Ascending aorta (tissue), 2 donors: ENCODE measurements at regions not wholly inside any gene's neighbourhood (a gene's known extent, or its start where the extent isn't known, plus 50 kb on each side); places are given as distances from the start of the nearest gene placed in this dataset.

Source experiments
- DNase-seq, 2 donors: peaks; one replicate each; pipeline ENCODE4 v3.0.0-alpha.2; 2019; ENCODE audit warnings: low spot score in 2 of 2
- H3K27ac ChIP-seq, 2 donors: fragments of 200-600 bp; sonication (generic); one replicate each; pipeline ENCODE4 v1.5.1; 2016 to 2017; ENCODE audit warnings: mild to moderate bottlenecking in 1 of 2
- H3K27me3 ChIP-seq: fragments of 200-600 bp; sonication (generic); one replicate; pipeline ENCODE4 v1.5.1; 2017
- H3K36me3 ChIP-seq, 2 donors: fragments of 200-600 bp; sonication (generic); one replicate each; pipeline ENCODE4 v1.5.1; 2016
- H3K4me1 ChIP-seq, 2 donors: fragments of 200-600 bp; sonication (generic); one replicate each; pipeline ENCODE4 v1.5.1; 2016 to 2017; ENCODE audit warnings: mild to moderate bottlenecking in 1 of 2
- H3K4me3 ChIP-seq, 2 donors: fragments of 200-600 bp; sonication (generic); one replicate each; pipeline ENCODE4 v1.5.1; 2016 to 2017; ENCODE audit warnings: mild to moderate bottlenecking in 1 of 2
- H3K9me3 ChIP-seq, 2 donors: fragments of 200-600 bp; sonication (generic); one replicate each; pipeline ENCODE4 v1.5.1; 2016
- CTCF ChIP-seq, 3 experiments: fragments of 200-600 bp in 2 of 3; fragments of 450-650 bp in 1 of 3; sonication (generic) in 2 of 3; IDR thresholded peaks; one replicate each; pipeline ENCODE4 v1.5.1; 2016 to 2019; ENCODE audit warnings: antibody characterized with exemption in 3 of 3, mild to moderate bottlenecking in 1 of 3, moderate library complexity in 1 of 3
- intact Hi-C: fragments of 100-400 bp; cut with DNase I; formaldehyde crosslinking; loops from one replicate; pipeline ENCODE4 v1.15.1; 2023

- intact Hi-C loops: loop anchor here (10.0 kb wide), 1 partner anchor 556 kb away; no protein-coding TSS in a partner anchor
- Histone ChIP-seq H3K27me3 (no peaks in the 10 kb centered on the region), H3K4me3 (no peak overlapping the region), H3K36me3 (no peaks in the 10 kb centered on the region), H3K4me1 (no peaks in the 10 kb centered on the region), H3K27ac (no peak overlapping the region), H3K9me3 (no peaks in the 10 kb centered on the region)
- no peak for DNase-seq
- TF ChIP-seq CTCF (IDR thresholded peaks at IDR 0.05): no peak
These were observed 124.0 kb upstream of the LARP1 start for GRCh38 chr5:154631141-154631540.

GRCh38 chr5:154630410-154630809 is 124.8 kb upstream of the LARP1 start:
- no peak overlapping the region for H3K27ac ChIP-seq
- no peaks in the 10 kb centered on the region for H3K4me1 ChIP-seq
- intact Hi-C loops: loop anchor here (10.0 kb wide), 1 partner anchor 556 kb away; no protein-coding TSS in a partner anchor
- no peaks in the 10 kb centered on the region for H3K36me3 ChIP-seq
- no peaks in the 10 kb centered on the region for H3K27me3 ChIP-seq
- H3K9me3 ChIP-seq: no peaks in the 10 kb centered on the region
- DNase-seq: peak in 1 of 2 donors; percentile 19
- H3K4me3 ChIP-seq: no peak overlapping the region
- TF ChIP-seq CTCF (IDR thresholded peaks at IDR 0.05): no peak

- peak in 1 of 2 donors; percentile 27 for DNase-seq
- Histone ChIP-seq H3K9me3 (no peaks in the 10 kb centered on the region), H3K36me3 (no peaks in the 10 kb centered on the region), H3K27ac (no peak overlapping the region), H3K4me1 (no peaks in the 10 kb centered on the region), H3K27me3 (no peaks in the 10 kb centered on the region), H3K4me3 (no peak overlapping the region)
- intact Hi-C loops: no loop called here
- TF ChIP-seq CTCF (IDR thresholded peaks at IDR 0.05): no peak
These were observed 126.5 kb upstream of the LARP1 start for GRCh38 chr5:154628685-154629084.

GRCh38 chr5:154627698-154628678 is 127.2 kb upstream of the LARP1 start:
- Histone ChIP-seq H3K36me3 (no peaks in the 10 kb centered on the region), H3K4me3 (no peak overlapping the region), H3K27me3 (no peaks in the 10 kb centered on the region), H3K27ac (no peak overlapping the region), H3K9me3 (no peaks in the 10 kb centered on the region), H3K4me1 (no peaks in the 10 kb centered on the region)
- no peak for TF ChIP-seq CTCF (IDR thresholded peaks at IDR 0.05)
- no peak for DNase-seq
- intact Hi-C loops: no loop called here

- TF ChIP-seq CTCF (IDR thresholded peaks at IDR 0.05): no peak
- Histone ChIP-seq H3K36me3 (no peaks in the 10 kb centered on the region), H3K4me1 (no peaks in the 10 kb centered on the region), H3K4me3 (no peak overlapping the region), H3K27ac (no peak overlapping the region), H3K27me3 (no peaks in the 10 kb centered on the region), H3K9me3 (no peaks in the 10 kb centered on the region)
- no peak for DNase-seq
- intact Hi-C loops: no loop called here
These were observed 128.2 kb upstream of the LARP1 start for GRCh38 chr5:154626876-154627557.
